Activated CD4-positive, CD25-positive, alpha-beta regulatory T cell (primary cell): ENCODE measurements at regions not wholly inside any gene's neighbourhood (a gene's known extent, or its start where the extent isn't known, plus 50 kb on each side); places are given as distances from the start of the nearest gene placed in this dataset.

Experiments
- DNase-seq, 4 experiments: peaks; one replicate each; lab custom pipeline; 2025; lab: John Stamatoyannopoulos, UW

- no peak for DNase-seq
These were observed 529.1 kb upstream of the MEX3C start for GRCh38 chr18:51726614-51727013.

GRCh38 chr18:51727780-51728179, 530.3 kb upstream of the MEX3C start:
- no peak for DNase-seq

- no peak for DNase-seq
These were observed 533.6 kb upstream of the MEX3C start for GRCh38 chr18:51731070-51731469.

- DNase-seq = no peak
These were observed 537.1 kb upstream of the MEX3C start for GRCh38 chr18:51734576-51734975.

- no peak for DNase-seq
These were observed 541.7 kb upstream of the MEX3C start for GRCh38 chr18:51739044-51739666.

- DNase-seq = no peak
These were observed 554.4 kb upstream of the MEX3C start for GRCh38 chr18:51751901-51752300.

- no peak for DNase-seq
These were observed 556.0 kb upstream of the MEX3C start for GRCh38 chr18:51753365-51754057.

GRCh38 chr18:51754566-51754965, 557.1 kb upstream of the MEX3C start:
- DNase-seq = no peak

GRCh38 chr18:51757255-51757924, 559.9 kb upstream of the MEX3C start:
- no peak for DNase-seq

GRCh38 chr18:51762373-51762772, 564.9 kb upstream of the MEX3C start:
- DNase-seq = no peak

GRCh38 chr18:51765606-51766360, 568.3 kb upstream of the MEX3C start:
- DNase-seq = no peak

GRCh38 chr18:51767293-51767692, 569.8 kb upstream of the MEX3C start:
- no peak for DNase-seq

GRCh38 chr18:51778115-51778514, 561.9 kb upstream of the DCC start:
- DNase-seq = no peak

GRCh38 chr18:51789871-51790270, 550.1 kb upstream of the DCC start:
- DNase-seq = no peak

- no peak for DNase-seq
These were observed 538.5 kb upstream of the DCC start for GRCh38 chr18:51801514-51801913.

- DNase-seq = no peak
These were observed 537.2 kb upstream of the DCC start for GRCh38 chr18:51802569-51803428.

- DNase-seq = no peak
These were observed 532.7 kb upstream of the DCC start for GRCh38 chr18:51807336-51807735.

GRCh38 chr18:51811883-51812282, 528.1 kb upstream of the DCC start:
- no peak for DNase-seq

- no peak for DNase-seq
These were observed 526.3 kb upstream of the DCC start for GRCh38 chr18:51813740-51814139.

- no peak for DNase-seq
These were observed 518.4 kb upstream of the DCC start for GRCh38 chr18:51821610-51822009.

GRCh38 chr18:51824746-51825145, 515.3 kb upstream of the DCC start:
- no peak for DNase-seq

- DNase-seq = no peak
These were observed 506.1 kb upstream of the DCC start for GRCh38 chr18:51833850-51834249.
